H9 (cell line): ENCODE measurements at regions not wholly inside any gene's neighbourhood (a gene's known extent, or its start where the extent isn't known, plus 50 kb on each side); places are given as distances from the start of the nearest gene placed in this dataset.

Source experiments
- DNase-seq: peaks from one replicate; pipeline ENCODE4 v3.0.0-alpha.2; 2017
- H2AFZ ChIP-seq: one replicate; pipeline ENCODE4 v1.6.1; 2013; ENCODE audit warnings: mild to moderate bottlenecking, low read length, control low read depth, moderate library complexity
- H2AK5ac ChIP-seq: 2 replicates; pipeline ENCODE4 v1.6.1; 2013; ENCODE audit warnings: low read length, control low read depth, mixed read lengths; ENCODE audit not compliant: insufficient read length
- H2BK120ac ChIP-seq: one replicate; pipeline ENCODE4 v1.6.1; 2013; ENCODE audit warnings: low read depth, mild to moderate bottlenecking, low read length, control low read depth, inconsistent platforms; ENCODE audit not compliant: poor library complexity, severe bottlenecking
- H2BK12ac ChIP-seq: 2 replicates; pipeline ENCODE4 v1.6.1; 2013; ENCODE audit warnings: low read length, control low read depth, mixed read lengths, low read depth; ENCODE audit not compliant: insufficient read length
- H2BK15ac ChIP-seq: 2 replicates; pipeline ENCODE4 v1.6.1; 2013; ENCODE audit warnings: low read depth, low read length, control low read depth
- H2BK20ac ChIP-seq: one replicate; pipeline ENCODE4 v1.6.1; 2013; ENCODE audit warnings: low read depth, mild to moderate bottlenecking, low read length, control low read depth, inconsistent platforms; ENCODE audit not compliant: poor library complexity, severe bottlenecking
- H2BK5ac ChIP-seq: 2 replicates; pipeline ENCODE4 v1.6.1; 2013; ENCODE audit warnings: low read length, control low read depth, mixed read lengths; ENCODE audit not compliant: insufficient read length
- H3K14ac ChIP-seq: 2 replicates; pipeline ENCODE4 v1.6.1; 2013; ENCODE audit warnings: low read length, control low read depth; ENCODE audit not compliant: insufficient read depth
- H3K18ac ChIP-seq: 2 replicates; pipeline ENCODE4 v1.6.1; 2013; ENCODE audit warnings: low read depth, mild to moderate bottlenecking, mixed read lengths, low read length, control low read depth; ENCODE audit not compliant: insufficient read length
- H3K23ac ChIP-seq: 2 replicates; pipeline ENCODE4 v1.6.1; 2013; ENCODE audit warnings: low read length, control low read depth, mixed read lengths, low read depth; ENCODE audit not compliant: insufficient read length
- H3K23me2 ChIP-seq: 2 replicates; pipeline ENCODE4 v1.6.1; 2013; ENCODE audit warnings: low read depth, mild to moderate bottlenecking, mixed read lengths, low read length, control low read depth; ENCODE audit not compliant: insufficient read length, poor library complexity, severe bottlenecking
- H3K27ac ChIP-seq: 2 replicates; pipeline ENCODE4 v1.5.1; 2013; ENCODE audit warnings: low read length, control low read depth, mixed read lengths, low read depth; ENCODE audit not compliant: insufficient read length
- H3K27me3 ChIP-seq: 2 replicates; pipeline ENCODE4 v1.6.1; 2013; ENCODE audit warnings: low read length, control low read depth, inconsistent platforms; ENCODE audit not compliant: insufficient read depth
- H3K4ac ChIP-seq: 2 replicates; pipeline ENCODE4 v1.6.1; 2013; ENCODE audit warnings: low read depth, mild to moderate bottlenecking, control low read depth, inconsistent platforms, low read length, moderate library complexity
- H3K4me1 ChIP-seq: 2 replicates; pipeline ENCODE4 v1.6.1; 2013; ENCODE audit warnings: low read length, control low read depth, inconsistent platforms; ENCODE audit not compliant: insufficient read depth
- H3K4me2 ChIP-seq: 2 replicates; pipeline ENCODE4 v1.6.1; 2013; ENCODE audit warnings: low read length, control low read depth, mixed read lengths; ENCODE audit not compliant: insufficient read length, insufficient read depth
- H3K56ac ChIP-seq: 2 replicates; pipeline ENCODE4 v1.6.1; 2013; ENCODE audit warnings: low read depth, mild to moderate bottlenecking, mixed read lengths, low read length, control low read depth; ENCODE audit not compliant: insufficient read length
- H3K79me1 ChIP-seq: 2 replicates; pipeline ENCODE4 v1.6.1; 2013; ENCODE audit warnings: low read depth, mild to moderate bottlenecking, moderate library complexity, low read length, control low read depth, inconsistent platforms; ENCODE audit not compliant: insufficient read depth, poor library complexity, severe bottlenecking
- H3K79me2 ChIP-seq: 2 replicates; pipeline ENCODE4 v1.6.1; 2013; ENCODE audit warnings: low read length, control low read depth, inconsistent platforms; ENCODE audit not compliant: insufficient read depth
- H3K9ac ChIP-seq: 2 replicates; pipeline ENCODE4 v1.6.1; 2013; ENCODE audit warnings: low read length, control low read depth, mixed read lengths; ENCODE audit not compliant: insufficient read length; ENCODE audit errors: extremely low read depth
- H3K9me3 ChIP-seq: one replicate; pipeline ENCODE4 v1.6.1; 2013; ENCODE audit warnings: low read depth, low read length, inconsistent platforms; ENCODE audit not compliant: control insufficient read depth
- H3T11ph ChIP-seq: one replicate; pipeline ENCODE4 v1.6.1; 2013; ENCODE audit warnings: mild to moderate bottlenecking, low read length, control low read depth, inconsistent platforms
- H4K20me1 ChIP-seq: one replicate; pipeline ENCODE4 v1.6.1; 2013; ENCODE audit not compliant: control insufficient read depth, insufficient read length, insufficient read depth
- H4K5ac ChIP-seq: 2 replicates; pipeline ENCODE4 v1.6.1; 2013; ENCODE audit warnings: low read depth, mild to moderate bottlenecking, mixed read lengths, low read length, control low read depth; ENCODE audit not compliant: insufficient read length
- H4K8ac ChIP-seq: replicated peaks from 2 replicates; pipeline ENCODE4 v1.6.1; 2013; ENCODE audit warnings: low read length, control low read depth, mixed read lengths, low read depth; ENCODE audit not compliant: insufficient read length
- H4K91ac ChIP-seq: 2 replicates; pipeline ENCODE4 v1.6.1; 2013; ENCODE audit warnings: low read depth, mild to moderate bottlenecking, moderate library complexity, mixed read lengths, low read length, control low read depth; ENCODE audit not compliant: insufficient read length
- H3K27ac Mint-ChIP-seq, 3 experiments: 2 replicates in 2 of 3; 3 replicates in 1 of 3; pipeline ENCODE4 v1.8.0; 2020 to 2021; ENCODE audit warnings: mixed read lengths in 3 of 3, mild to moderate bottlenecking in 1 of 3, moderate library complexity in 1 of 3
- H3K27me3 Mint-ChIP-seq: 2 replicates; pipeline ENCODE4 v1.8.0; 2021; ENCODE audit warnings: low read depth, mild to moderate bottlenecking, moderate library complexity, mixed read lengths
- H3K36me3 Mint-ChIP-seq, 3 experiments: 2 replicates in 2 of 3; 3 replicates in 1 of 3; pipeline ENCODE4 v1.8.0; 2020 to 2021; ENCODE audit warnings: low read depth in 3 of 3, mixed read lengths in 3 of 3; ENCODE audit not compliant: insufficient read depth in 1 of 3
- H3K4me1 Mint-ChIP-seq, 2 experiments: 2 replicates each; pipeline ENCODE4 v1.8.0; 2020; ENCODE audit warnings: mixed read lengths in 2 of 2
- H3K4me3 Mint-ChIP-seq, 2 experiments: 2 replicates in 1 of 2; 3 replicates in 1 of 2; pipeline ENCODE4 v1.8.0; 2020 to 2021; ENCODE audit warnings: mild to moderate bottlenecking in 2 of 2, mixed read lengths in 2 of 2, moderate library complexity in 1 of 2
- H3K9me3 Mint-ChIP-seq, 2 experiments: 2 replicates in 1 of 2; 3 replicates in 1 of 2; pipeline ENCODE4 v1.8.0; 2020; ENCODE audit warnings: mild to moderate bottlenecking in 2 of 2, mixed read lengths in 2 of 2, moderate library complexity in 1 of 2
- WGBS: extraction: QIAGEN DNeasy Blood & Tissue Kit; methylation state at CpG from one replicate; pipeline ENCODE4 v1.1.7; 2013; ENCODE audit warnings: missing lambda C conversion rate, low lambda C conversion rate, mixed read lengths; ENCODE audit not compliant: insufficient read length; ENCODE audit errors: extremely low coverage; 5-methylcytosine and 5-hydroxymethylcytosine counted together
- TF ChIP-seq, protein P1 (sequence below): fragments of 200-600 bp; sonication (generic); conservative IDR thresholded peaks from 3 replicates; pipeline ENCODE4 v1.8.0; 2021; ENCODE audit warnings: antibody characterized with exemption, mild to moderate bottlenecking

DNA sequence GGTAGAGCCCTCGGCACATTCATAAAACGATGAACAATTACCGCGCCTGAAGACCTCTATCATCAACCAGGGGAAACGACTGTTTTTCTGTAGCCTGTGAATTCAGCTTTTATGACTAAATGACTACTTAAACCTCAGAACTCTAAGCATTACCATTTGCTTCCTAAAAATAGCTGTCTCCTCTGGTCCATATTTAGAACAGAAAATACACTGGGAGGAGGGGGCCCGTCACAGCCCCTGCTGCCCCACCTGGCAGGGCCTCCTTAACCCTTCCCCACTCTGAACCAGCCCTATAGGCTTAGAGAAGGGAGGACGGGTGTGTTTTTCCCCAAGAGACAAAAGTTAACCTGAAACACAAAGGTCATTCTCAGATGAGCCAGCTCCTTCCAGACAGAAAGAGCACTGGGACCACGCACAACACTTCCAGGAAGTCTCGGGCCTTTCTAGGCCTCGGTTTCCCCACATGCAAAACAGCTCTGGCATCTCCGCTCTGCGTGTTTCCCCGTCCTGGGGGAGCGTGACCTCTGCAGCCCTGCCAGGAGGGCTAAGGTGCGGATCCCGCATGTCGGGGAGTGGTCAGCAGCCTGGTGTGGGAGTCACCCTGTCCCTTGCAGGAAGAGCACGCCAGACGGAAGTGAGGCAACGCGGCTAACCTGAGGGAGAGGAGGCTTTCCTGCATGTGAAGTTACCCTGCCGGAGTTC, 193.9 kb downstream of the DLL1 start:
- no peaks in the 10 kb centered on the region for H3K9me3 ChIP-seq
- no peak overlapping the region for H3K56ac ChIP-seq
- H4K8ac ChIP-seq: no peak overlapping the region
- no peak overlapping the region for H2BK12ac ChIP-seq
- H3K23ac ChIP-seq: no peak overlapping the region
- no peaks in the 10 kb centered on the region for H3K4me1 ChIP-seq
- no peak for DNase-seq
- no peaks in the 10 kb centered on the region for H3K79me1 ChIP-seq
- no CpG with 5 or more reads among the region's 22 CpGs for WGBS
- peaks cover 6% of the 10 kb centered on the region for H3K27me3 Mint-ChIP-seq
- H3K4me2 ChIP-seq: no peak overlapping the region
- no peak overlapping the region for H3K27ac ChIP-seq
- peaks cover 3 to 7% (median 5%) of the 10 kb centered on the region in 3 experiments; a peak in 6 of 7 replicates for H3K36me3 Mint-ChIP-seq
- H2BK15ac ChIP-seq: no peak overlapping the region
- H4K5ac ChIP-seq: no peak overlapping the region
- H3K27ac Mint-ChIP-seq: no peak overlapping the region; a peak in 1 of 7 replicates
- TF ChIP-seq, protein P1, sequence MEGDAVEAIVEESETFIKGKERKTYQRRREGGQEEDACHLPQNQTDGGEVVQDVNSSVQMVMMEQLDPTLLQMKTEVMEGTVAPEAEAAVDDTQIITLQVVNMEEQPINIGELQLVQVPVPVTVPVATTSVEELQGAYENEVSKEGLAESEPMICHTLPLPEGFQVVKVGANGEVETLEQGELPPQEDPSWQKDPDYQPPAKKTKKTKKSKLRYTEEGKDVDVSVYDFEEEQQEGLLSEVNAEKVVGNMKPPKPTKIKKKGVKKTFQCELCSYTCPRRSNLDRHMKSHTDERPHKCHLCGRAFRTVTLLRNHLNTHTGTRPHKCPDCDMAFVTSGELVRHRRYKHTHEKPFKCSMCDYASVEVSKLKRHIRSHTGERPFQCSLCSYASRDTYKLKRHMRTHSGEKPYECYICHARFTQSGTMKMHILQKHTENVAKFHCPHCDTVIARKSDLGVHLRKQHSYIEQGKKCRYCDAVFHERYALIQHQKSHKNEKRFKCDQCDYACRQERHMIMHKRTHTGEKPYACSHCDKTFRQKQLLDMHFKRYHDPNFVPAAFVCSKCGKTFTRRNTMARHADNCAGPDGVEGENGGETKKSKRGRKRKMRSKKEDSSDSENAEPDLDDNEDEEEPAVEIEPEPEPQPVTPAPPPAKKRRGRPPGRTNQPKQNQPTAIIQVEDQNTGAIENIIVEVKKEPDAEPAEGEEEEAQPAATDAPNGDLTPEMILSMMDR: no peak
- H4K20me1 ChIP-seq: no peaks in the 10 kb centered on the region
- H3K4me3 Mint-ChIP-seq: no peak overlapping the region
- no peak overlapping the region for H3T11ph ChIP-seq
- no peak overlapping the region for H2BK20ac ChIP-seq
- H3K23me2 ChIP-seq: no peaks in the 10 kb centered on the region
- H4K91ac ChIP-seq: no peak overlapping the region
- no peak overlapping the region for H2AFZ ChIP-seq
- H3K18ac ChIP-seq: no peak overlapping the region
- H3K9ac ChIP-seq: no peak overlapping the region
- H3K27me3 ChIP-seq: no peaks in the 10 kb centered on the region
- peaks cover 6 to 10% of the 10 kb centered on the region in 2 experiments; a peak in 4 of 5 replicates for H3K9me3 Mint-ChIP-seq
- H3K4ac ChIP-seq: no peak overlapping the region
- no peak overlapping the region for H2BK5ac ChIP-seq
- H3K79me2 ChIP-seq: no peaks in the 10 kb centered on the region
- H3K4me1 Mint-ChIP-seq: peaks cover 12% of the 10 kb centered on the region in 2 experiments
- H2BK120ac ChIP-seq: no peak overlapping the region
- no peak overlapping the region for H3K14ac ChIP-seq
- H2AK5ac ChIP-seq: no peak overlapping the region
